Activated CD8-positive, alpha-beta memory T cell treated with anti-CD3 and anti-CD28 coated beads for 48 hours (primary cell): ENCODE measurements at regions not wholly inside any gene's neighbourhood (a gene's known extent, or its start where the extent isn't known, plus 50 kb on each side); places are given as distances from the start of the nearest gene placed in this dataset.

Source experiments
- DNase-seq, 3 experiments: peaks; one replicate each; pipeline ENCODE4 v3.0.0-alpha.2; 2020; ENCODE audit warnings: low read depth in 2 of 3, low spot score in 2 of 3

DNA sequence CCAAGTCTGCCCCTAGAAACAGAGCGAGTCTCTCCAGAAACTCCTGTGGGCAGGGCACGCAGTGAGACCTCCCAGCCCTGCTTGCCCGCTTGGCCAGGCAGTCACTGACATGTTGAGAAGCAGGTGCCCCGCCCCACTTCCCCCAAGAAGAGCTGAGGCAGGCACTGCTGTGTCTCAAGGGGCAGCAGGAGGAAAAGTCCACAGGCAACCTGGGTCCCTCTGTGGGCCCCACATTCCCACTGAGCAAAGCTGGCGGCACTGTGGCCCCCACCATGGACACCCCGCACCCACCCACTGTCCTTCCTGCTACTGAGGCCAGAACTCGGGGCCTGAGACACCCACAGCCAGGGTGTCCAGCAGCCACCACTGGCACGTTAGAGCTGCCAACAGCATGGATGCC, 137.3 kb upstream of the NKX1-1 start:
- no peak for DNase-seq

DNA sequence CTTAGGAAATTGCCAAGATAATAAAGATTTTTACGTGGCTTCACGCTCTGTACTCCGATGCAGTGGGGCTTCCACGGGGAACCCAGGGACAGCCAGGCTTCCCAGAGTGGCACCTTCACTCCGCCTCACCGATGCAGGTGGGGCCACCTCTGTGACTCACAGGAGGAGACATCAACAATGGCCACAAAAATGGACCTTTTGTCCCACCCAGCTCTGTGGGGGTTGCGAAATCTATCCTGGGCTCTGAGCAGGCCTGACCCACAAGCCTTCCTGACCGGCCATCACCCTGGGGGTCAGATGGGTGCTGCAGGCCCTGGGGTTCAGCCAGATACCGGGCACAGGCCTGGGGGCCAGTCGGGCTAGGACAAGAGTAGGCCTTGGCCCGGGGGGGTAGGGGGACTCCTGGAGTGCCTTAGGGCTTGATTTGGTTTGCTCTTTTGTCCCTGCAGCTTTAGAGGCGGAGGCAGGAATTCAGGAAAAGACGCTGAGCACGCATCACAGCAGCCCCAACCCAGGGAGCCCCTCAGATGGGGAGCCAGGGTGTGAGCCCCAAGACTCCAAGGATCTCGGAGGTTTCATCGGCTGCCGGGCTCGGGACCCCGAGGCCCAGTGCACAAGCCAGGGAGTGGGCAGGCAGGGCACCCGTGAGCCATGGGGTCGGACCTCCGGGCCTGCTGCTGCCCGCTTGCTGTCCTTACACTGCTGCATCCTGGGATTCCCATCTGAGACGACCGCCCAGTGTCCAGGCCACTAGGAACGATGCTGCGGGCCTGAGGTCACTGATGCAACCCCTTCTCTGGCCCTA, 136.5 kb upstream of the NKX1-1 start:
- DNase-seq, result no peak

GRCh38 chr4:1542226-1542490, 135.9 kb upstream of the NKX1-1 start:
- DNase-seq, result no peak

DNA sequence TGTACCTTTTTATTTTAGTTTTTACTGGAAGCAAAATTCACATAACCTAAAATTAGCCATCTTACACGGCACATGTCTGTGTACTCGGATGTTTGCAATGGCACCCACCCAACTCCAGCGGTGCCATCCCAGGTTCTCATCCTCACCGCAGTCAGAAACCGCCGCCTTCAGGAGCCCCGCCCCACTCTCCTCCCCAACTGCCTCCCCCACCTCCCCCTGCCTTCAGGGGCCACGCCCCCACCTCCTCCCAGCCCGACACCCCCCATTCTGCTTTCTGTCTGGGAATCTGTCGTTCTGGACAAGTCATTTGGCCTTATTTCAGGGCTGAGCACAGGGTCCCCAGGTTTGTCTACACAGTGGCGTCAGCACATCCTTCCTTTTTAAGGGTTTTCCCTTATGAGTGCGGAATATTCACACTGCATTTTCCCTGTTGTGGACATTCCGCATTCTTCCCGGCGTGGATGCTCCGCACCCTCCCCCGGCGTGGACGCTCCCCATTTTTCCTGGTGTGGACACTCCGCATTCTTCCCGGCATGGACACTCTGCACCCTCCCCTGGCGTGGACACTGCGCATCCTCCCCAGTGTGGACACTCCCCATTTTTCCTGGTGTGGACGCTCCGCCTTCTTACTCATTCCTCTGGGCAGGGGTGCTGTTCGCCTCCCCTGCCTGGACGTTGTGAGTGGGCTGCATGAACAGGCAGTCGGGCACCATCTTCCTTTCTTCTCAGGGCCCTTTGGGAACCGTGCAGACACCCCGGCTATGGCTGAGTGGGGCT, 135.4 kb upstream of the NKX1-1 start:
- no peak for DNase-seq

GRCh38 chr4:1540601-1541375, 134.5 kb upstream of the NKX1-1 start:
- DNase-seq, result no peak

GRCh38 chr4:1539859-1540600, 133.8 kb upstream of the NKX1-1 start:
- DNase-seq, result no peak

GRCh38 chr4:1538941-1539772, 132.9 kb upstream of the NKX1-1 start:
- no peak for DNase-seq

- no peak for DNase-seq
Measured at GRCh38 chr4:1538096-1538410, 131.8 kb upstream of the NKX1-1 start.

- DNase-seq, result no peak
Measured at GRCh38 chr4:1537410-1538095, 131.3 kb upstream of the NKX1-1 start.

GRCh38 chr4:1536579-1537409, 130.6 kb upstream of the NKX1-1 start:
- no peak for DNase-seq

DNA sequence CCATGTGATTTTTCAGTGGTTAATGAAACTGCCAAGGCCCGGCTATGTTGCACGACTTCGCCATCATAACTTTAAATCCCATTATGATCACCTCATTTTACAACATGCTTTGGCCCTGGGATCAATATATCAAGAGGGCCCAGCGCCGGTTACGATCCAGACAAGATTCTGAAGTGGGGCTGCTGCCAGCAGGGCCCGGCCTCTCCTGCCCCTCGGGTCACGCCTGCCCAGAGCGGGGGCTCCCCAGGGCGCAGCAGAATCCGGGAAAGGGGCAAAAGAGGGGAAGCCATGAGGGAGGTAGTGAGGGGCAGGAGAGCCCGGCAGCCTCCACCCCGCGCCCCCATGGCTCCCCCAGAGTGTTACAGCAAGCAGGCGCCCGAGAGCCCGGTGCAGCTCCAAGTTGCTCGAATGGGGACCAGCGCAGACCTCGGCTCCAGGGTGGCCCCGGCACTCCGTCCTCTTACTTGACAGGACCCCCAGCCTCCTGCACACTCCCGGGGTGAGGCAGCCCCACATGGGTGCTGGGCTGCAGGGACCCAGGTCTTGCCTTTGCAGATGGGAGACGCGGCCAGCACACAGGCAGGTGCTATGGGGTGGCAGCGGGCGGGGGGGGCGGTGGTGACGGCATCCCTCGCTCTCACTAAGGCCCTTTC, 129.8 kb upstream of the NKX1-1 start:
- no peak for DNase-seq

GRCh38 chr4:1534876-1535526, 128.8 kb upstream of the NKX1-1 start:
- no peak for DNase-seq

GRCh38 chr4:1534095-1534872, 128.0 kb upstream of the NKX1-1 start:
- DNase-seq, result no peak

DNA sequence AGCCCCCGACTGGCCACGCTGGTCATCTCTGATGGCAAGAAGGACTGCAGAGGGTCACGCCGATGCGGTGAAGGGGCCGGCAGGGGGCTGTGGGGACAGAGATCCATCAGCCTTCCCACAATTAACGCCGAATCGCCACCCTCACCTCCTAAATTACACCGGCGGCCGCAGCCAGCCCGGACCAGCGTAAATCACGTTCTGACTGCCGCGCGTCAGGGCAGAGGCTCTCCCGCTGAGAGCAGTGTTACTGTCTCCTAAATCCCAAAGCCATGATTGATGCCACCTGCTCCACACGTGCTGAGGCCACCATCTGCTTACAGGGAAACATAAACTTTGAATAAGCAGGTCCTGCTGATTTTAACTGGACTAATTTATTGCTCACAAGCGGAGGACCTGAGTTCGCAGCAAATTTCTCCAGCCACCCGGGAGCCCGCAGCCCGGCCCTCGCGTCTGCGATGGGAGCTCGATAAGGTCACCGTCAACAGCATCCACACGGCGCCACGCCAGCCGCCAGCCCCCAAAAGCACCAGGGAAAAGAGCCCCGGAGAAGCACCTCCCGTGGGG, 127.3 kb upstream of the NKX1-1 start:
- DNase-seq, result no peak

- DNase-seq, result no peak
Measured at GRCh38 chr4:1532549-1533395, 126.5 kb upstream of the NKX1-1 start.
